Left lung (tissue), 4 donors: ENCODE measurements at regions not wholly inside any gene's neighbourhood (a gene's known extent, or its start where the extent isn't known, plus 50 kb on each side); places are given as distances from the start of the nearest gene placed in this dataset.
A peak's percentile ranks its signal among the peaks of the same experiment; 100 is the strongest.

Experiments used
- ATAC-seq: fragments of 200-7000 bp; cut with Tn5 transposase; one replicate; pipeline ENCODE4 v1.9.1; 2020; ENCODE audit warnings: moderate library complexity
- DNase-seq, 4 donors: peaks; one replicate each; pipeline ENCODE4 v3.0.0-alpha.2; 2013 to 2020
- H3K27ac ChIP-seq, 2 donors: fragments of 200-600 bp; sonication (generic) in 1 of 2; one replicate each; pipeline versions ENCODE4 v1.5.0 to v1.8.0; 2020 to 2021
- H3K27me3 ChIP-seq, 2 donors: fragments of 200-600 bp; sonication (generic) in 1 of 2; one replicate each; pipeline versions ENCODE4 v1.5.0 to v1.8.0; 2020 to 2021
- H3K36me3 ChIP-seq, 2 donors: fragments of 200-600 bp; sonication (generic) in 1 of 2; one replicate each; pipeline versions ENCODE4 v1.5.0 to v1.8.0; 2020 to 2021
- H3K4me1 ChIP-seq, 2 donors: fragments of 200-600 bp; one replicate each; pipeline ENCODE4 v1.8.0; 2021
- H3K4me3 ChIP-seq, 2 donors: fragments of 200-600 bp; sonication (generic) in 1 of 2; one replicate each; pipeline versions ENCODE4 v1.5.0 to v1.8.0; 2020 to 2021; ENCODE audit warnings: mild to moderate bottlenecking in 1 of 2
- H3K9me3 ChIP-seq, 2 donors: fragments of 200-600 bp; sonication (generic) in 1 of 2; one replicate each; pipeline versions ENCODE4 v1.5.0 to v1.8.0; 2020 to 2021
- intact Hi-C, 2 donors: fragments of 100-400 bp; cut with DNase I; formaldehyde crosslinking; loops; one replicate each; pipeline versions ENCODE4 v1.11.2 to v1.14.2; 2022
- TF ChIP-seq, protein P1 (sequence below), 2 donors: fragments of 200-600 bp; sonication (generic) in 1 of 2; IDR thresholded peaks; one replicate each; pipeline versions ENCODE4 v1.5.0 to v1.8.0; 2021; ENCODE audit warnings: antibody characterized with exemption in 2 of 2
- donor health status: DM: no; HTN: yes; CAD: no.
- donor health status: DM: no; HTN: no; CAD: no.

DNA sequence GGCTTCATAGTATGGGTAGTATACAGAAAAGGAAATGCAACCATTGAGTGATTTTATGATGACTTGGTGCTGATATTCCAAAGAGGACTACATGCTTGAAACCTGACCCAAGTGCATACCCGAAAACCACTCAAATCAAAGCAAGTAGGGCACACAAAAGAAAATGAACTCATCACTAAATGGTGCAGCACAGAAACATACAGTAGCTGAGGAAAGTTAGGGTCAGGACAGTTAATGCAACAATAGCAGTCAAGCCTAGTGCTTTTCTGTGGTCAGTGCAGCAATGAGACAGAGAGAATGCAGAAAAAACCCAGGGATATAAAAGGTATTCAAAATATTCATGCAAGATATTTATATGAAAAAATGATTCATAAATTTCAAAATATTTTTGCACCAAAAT is 711.1 kb downstream of the EPHA7 start:
- Histone ChIP-seq H3K27me3 (no peaks in the 10 kb centered on the region), H3K4me1 (no peaks in the 10 kb centered on the region), H3K36me3 (no peaks in the 10 kb centered on the region), H3K27ac (no peak overlapping the region), H3K4me3 (no peak overlapping the region), H3K9me3 (no peaks in the 10 kb centered on the region)
- ATAC-seq (no peak), DNase-seq (no peak)
- TF ChIP-seq, protein P1, sequence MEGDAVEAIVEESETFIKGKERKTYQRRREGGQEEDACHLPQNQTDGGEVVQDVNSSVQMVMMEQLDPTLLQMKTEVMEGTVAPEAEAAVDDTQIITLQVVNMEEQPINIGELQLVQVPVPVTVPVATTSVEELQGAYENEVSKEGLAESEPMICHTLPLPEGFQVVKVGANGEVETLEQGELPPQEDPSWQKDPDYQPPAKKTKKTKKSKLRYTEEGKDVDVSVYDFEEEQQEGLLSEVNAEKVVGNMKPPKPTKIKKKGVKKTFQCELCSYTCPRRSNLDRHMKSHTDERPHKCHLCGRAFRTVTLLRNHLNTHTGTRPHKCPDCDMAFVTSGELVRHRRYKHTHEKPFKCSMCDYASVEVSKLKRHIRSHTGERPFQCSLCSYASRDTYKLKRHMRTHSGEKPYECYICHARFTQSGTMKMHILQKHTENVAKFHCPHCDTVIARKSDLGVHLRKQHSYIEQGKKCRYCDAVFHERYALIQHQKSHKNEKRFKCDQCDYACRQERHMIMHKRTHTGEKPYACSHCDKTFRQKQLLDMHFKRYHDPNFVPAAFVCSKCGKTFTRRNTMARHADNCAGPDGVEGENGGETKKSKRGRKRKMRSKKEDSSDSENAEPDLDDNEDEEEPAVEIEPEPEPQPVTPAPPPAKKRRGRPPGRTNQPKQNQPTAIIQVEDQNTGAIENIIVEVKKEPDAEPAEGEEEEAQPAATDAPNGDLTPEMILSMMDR (IDR thresholded peaks at IDR 0.05): no peak
- intact Hi-C loops: no loop called here

DNA sequence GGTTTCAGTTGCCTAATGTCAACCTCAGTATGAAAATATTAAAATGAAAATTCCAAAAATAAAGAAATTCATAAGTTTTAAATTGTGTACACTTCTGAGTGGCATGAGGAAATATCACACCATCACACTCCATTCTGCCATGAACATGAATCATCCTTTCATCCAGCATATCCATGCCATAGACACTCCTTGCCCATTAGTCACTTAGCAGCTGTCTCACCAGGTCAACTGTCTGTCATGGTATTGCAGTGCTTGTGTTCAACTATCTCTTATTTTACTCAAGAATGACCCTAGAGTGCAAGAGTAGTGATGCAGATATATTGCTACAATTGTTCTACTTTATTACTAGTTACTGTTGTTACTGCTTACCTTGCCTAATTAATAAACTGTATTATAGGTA is 712.4 kb downstream of the EPHA7 start:
- no peak overlapping the region for H3K4me3 ChIP-seq
- no peaks in the 10 kb centered on the region for H3K4me1 ChIP-seq
- no peak for DNase-seq
- H3K9me3 ChIP-seq: no peaks in the 10 kb centered on the region
- no peaks in the 10 kb centered on the region for H3K36me3 ChIP-seq
- H3K27ac ChIP-seq: no peak overlapping the region
- intact Hi-C loops: no loop called here
- no peak for ATAC-seq
- TF ChIP-seq, protein P1 (IDR thresholded peaks at IDR 0.05): no peak
- H3K27me3 ChIP-seq: no peaks in the 10 kb centered on the region

DNA sequence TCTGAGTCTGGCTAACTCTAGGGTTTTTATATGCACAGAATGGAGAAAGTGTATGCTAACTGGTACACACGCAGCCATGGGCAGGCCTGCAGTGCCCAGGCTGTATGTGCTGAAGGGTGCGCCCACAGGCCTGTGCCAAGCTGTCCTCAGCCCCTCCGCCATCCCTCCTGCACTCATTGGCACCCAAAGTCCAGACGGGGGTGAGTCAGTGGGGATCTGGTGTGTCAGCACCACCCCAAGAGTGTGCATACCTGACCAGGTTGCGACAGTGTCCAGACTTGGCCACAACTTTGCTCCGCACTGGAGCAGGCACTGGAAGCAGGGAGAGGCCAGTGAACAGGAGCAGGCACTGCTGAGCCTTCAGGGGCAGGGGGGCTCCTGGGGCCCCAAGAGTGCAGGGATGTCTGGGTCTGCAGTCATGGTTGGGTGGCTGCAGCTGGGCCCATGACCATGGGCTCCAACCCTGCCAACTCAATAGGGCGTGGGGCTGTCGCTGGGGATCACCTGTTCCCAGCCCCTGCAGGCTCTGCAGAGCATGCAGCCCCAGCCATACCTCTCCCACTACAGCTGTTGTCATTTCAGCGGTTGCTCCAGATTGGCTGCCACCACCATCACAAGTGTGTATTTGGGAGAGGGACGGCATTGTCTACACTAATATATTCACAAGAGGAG is 717.8 kb downstream of the EPHA7 start:
- no peak overlapping the region for H3K4me3 ChIP-seq
- H3K27ac ChIP-seq: no peak overlapping the region
- H3K4me1 ChIP-seq: no peaks in the 10 kb centered on the region
- no peaks in the 10 kb centered on the region for H3K9me3 ChIP-seq
- H3K27me3 ChIP-seq: no peaks in the 10 kb centered on the region
- TF ChIP-seq, protein P1 (IDR thresholded peaks at IDR 0.05): no peak
- DNase-seq (peak in 1 of 4 donors; percentile 50), ATAC-seq (no peak)
- no peaks in the 10 kb centered on the region for H3K36me3 ChIP-seq
- intact Hi-C loops: no loop called here

DNA sequence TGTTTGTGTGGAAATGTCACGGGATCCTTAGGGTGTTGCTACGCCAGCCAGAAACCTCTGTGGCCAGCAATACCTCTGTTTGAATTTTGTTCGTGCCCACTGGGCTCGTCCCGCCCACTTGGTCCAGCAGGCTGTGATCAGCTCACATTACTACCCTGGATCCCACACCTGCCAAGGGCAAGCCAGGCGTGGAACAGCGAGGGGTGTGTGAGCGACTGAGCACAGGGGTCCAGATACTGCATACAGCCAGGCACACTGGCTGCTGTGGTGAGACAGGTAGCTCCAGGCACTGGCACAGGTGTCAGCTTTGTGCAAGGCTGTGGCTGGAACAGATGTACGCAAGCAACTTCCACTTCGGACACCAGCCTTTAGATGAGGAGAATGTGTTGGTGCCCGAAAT is 718.9 kb downstream of the EPHA7 start:
- TF ChIP-seq, protein P1 (IDR thresholded peaks at IDR 0.05): no peak
- DNase-seq (peak in 1 of 4 donors; percentile 44), ATAC-seq (no peak)
- no peak overlapping the region for H3K27ac ChIP-seq
- H3K36me3 ChIP-seq: no peaks in the 10 kb centered on the region
- intact Hi-C loops: no loop called here
- H3K4me3 ChIP-seq: no peak overlapping the region
- H3K4me1 ChIP-seq: no peaks in the 10 kb centered on the region
- H3K9me3 ChIP-seq: no peaks in the 10 kb centered on the region
- H3K27me3 ChIP-seq: no peaks in the 10 kb centered on the region

DNA sequence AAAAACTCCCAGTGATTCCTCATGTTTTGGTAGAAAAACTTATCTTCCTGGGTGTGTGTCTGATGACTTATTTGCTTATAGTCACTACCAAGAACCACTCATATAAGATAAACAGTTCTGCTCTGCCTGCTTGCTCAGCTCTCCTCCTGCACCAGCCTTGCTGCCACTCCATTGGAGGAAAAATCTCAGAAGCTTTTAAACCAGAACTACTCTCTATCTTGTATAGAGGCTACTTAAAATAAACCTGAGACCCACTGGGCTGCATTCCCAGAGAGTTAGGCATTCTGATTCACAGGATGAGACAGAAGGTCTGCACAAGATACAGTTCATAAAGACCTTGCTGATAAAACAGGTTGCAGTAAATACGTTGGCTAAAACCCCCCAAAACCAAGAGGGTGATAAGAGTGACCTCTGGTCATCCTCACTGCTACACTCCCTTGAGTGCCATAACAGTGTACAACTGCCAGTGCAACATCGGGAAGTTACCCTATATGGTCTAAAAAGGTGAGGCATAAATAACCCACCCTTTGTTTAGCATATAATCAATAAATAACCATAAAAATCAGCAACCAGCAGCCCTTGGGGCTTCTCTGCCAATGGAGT is 728.3 kb downstream of the EPHA7 start:
- intact Hi-C loops: no loop called here
- H3K27ac ChIP-seq: no peak overlapping the region
- no peaks in the 10 kb centered on the region for H3K27me3 ChIP-seq
- TF ChIP-seq, protein P1 (IDR thresholded peaks at IDR 0.05): no peak
- DNase-seq: no peak
- H3K4me3 ChIP-seq: no peak overlapping the region
- peak; percentile 50 for ATAC-seq
- H3K4me1 ChIP-seq: no peaks in the 10 kb centered on the region
- H3K36me3 ChIP-seq: no peaks in the 10 kb centered on the region
- H3K9me3 ChIP-seq: no peaks in the 10 kb centered on the region
